OCI-LY7 (cell line): ENCODE measurements at regions not wholly inside any gene's neighbourhood (a gene's known extent, or its start where the extent isn't known, plus 50 kb on each side); places are given as distances from the start of the nearest gene placed in this dataset.

ENCODE experiments used
- BruUV-seq: library from RNA; stranded (reverse); fragments of 400-500 nt; replicated peaks from 2 replicates; lab custom pipeline; 2021; lab: Mats Ljungman, UMichigan
- CTCF ChIA-PET: fragments of 300-600 bp; sonication (Branson Sonifier 250); formaldehyde crosslinking; loops from one replicate; lab custom pipeline; 2022; ENCODE audit warnings: antibody characterized with exemption; ENCODE audit not compliant: unreplicated experiment; lab: Charles Lee
- POLR2A ChIA-PET: fragments of 300-600 bp; sonication (Branson Sonifier 250); formaldehyde crosslinking; loops from one replicate; lab custom pipeline; 2022; ENCODE audit warnings: antibody characterized with exemption; lab: Charles Lee
- DNase-seq: peaks from one replicate; pipeline ENCODE4 v3.0.0-alpha.2; 2015; ENCODE audit warnings: low spot score
- H2AFZ ChIP-seq: fragments of 200-600 bp; sonication (generic), shearing (Covaris generic); 2 replicates; pipeline ENCODE4 v1.6.1; 2014; ENCODE audit warnings: mild to moderate bottlenecking, antibody characterized with exemption, low read length, moderate library complexity
- H3K27ac ChIP-seq: fragments of 200-600 bp; sonication (generic); 2 replicates; pipeline ENCODE4 v1.5.1; 2014; ENCODE audit warnings: mixed run types, low read depth, mild to moderate bottlenecking, moderate library complexity, low read length, inconsistent platforms; ENCODE audit not compliant: poor library complexity, severe bottlenecking
- H3K36me3 ChIP-seq: fragments of 200-600 bp; sonication (generic); 2 replicates; pipeline ENCODE4 v1.6.1; 2014; ENCODE audit warnings: mild to moderate bottlenecking, antibody characterized with exemption, low read length, moderate library complexity, mixed read lengths; ENCODE audit not compliant: insufficient read depth
- H3K4me1 ChIP-seq: fragments of 200-600 bp; sonication (generic); 2 replicates; pipeline ENCODE4 v1.5.1; 2014; ENCODE audit warnings: mild to moderate bottlenecking, low read length; ENCODE audit not compliant: insufficient read depth, poor library complexity, severe bottlenecking
- H3K4me2 ChIP-seq: fragments of 200-600 bp; sonication (generic); 2 replicates; pipeline ENCODE4 v1.6.1; 2014; ENCODE audit warnings: mild to moderate bottlenecking, low read length
- H3K4me3 ChIP-seq: fragments of 200-600 bp; sonication (generic); 2 replicates; pipeline ENCODE4 v1.5.1; 2014; ENCODE audit warnings: mild to moderate bottlenecking, low read depth, low read length; ENCODE audit not compliant: poor library complexity, severe bottlenecking
- H3K79me2 ChIP-seq: fragments of 200-600 bp; sonication (generic); 2 replicates; pipeline ENCODE4 v1.6.1; 2016; ENCODE audit warnings: low read depth, mild to moderate bottlenecking, low read length, moderate library complexity, mixed read lengths; ENCODE audit not compliant: insufficient read depth
- H3K9me2 ChIP-seq: fragments of 200-600 bp; sonication (generic); 2 replicates; pipeline ENCODE4 v1.6.1; 2016; ENCODE audit warnings: mild to moderate bottlenecking, low read length, mixed read lengths; ENCODE audit not compliant: insufficient read depth
- H3K9me3 ChIP-seq: fragments of 200-600 bp; sonication (generic); 2 replicates; pipeline ENCODE4 v1.6.1; 2014; ENCODE audit warnings: mild to moderate bottlenecking, mixed run types, low read length, mixed read lengths
- H4K20me1 ChIP-seq: fragments of 200-600 bp; sonication (generic); 2 replicates; pipeline ENCODE4 v1.6.1; 2014; ENCODE audit warnings: mild to moderate bottlenecking, antibody characterized with exemption, low read length, moderate library complexity, mixed read lengths; ENCODE audit not compliant: insufficient read depth
- EZH2phosphoT487 ChIP-seq: fragments of 200-600 bp; sonication (generic); IDR thresholded peaks from 2 replicates; pipeline ENCODE4 v1.6.1; 2018; ENCODE audit warnings: low read depth, borderline replicate concordance, mild to moderate bottlenecking, mixed run types, antibody characterized with exemption, low read length, moderate library complexity, mixed read lengths
- intact Hi-C: fragments of 100-400 bp; cut with micrococcal nuclease; formaldehyde crosslinking; loops from one replicate; pipeline ENCODE4 v1.10.0; 2022; ENCODE audit not compliant: unreplicated experiment
- TF ChIP-seq, protein P1 (sequence below): fragments of 200-600 bp; sonication (generic); conservative IDR thresholded peaks from 2 replicates; pipeline ENCODE4 v1.5.1; 2014; ENCODE audit warnings: mild to moderate bottlenecking, antibody characterized with exemption, low read length, moderate library complexity, mixed read lengths

DNA sequence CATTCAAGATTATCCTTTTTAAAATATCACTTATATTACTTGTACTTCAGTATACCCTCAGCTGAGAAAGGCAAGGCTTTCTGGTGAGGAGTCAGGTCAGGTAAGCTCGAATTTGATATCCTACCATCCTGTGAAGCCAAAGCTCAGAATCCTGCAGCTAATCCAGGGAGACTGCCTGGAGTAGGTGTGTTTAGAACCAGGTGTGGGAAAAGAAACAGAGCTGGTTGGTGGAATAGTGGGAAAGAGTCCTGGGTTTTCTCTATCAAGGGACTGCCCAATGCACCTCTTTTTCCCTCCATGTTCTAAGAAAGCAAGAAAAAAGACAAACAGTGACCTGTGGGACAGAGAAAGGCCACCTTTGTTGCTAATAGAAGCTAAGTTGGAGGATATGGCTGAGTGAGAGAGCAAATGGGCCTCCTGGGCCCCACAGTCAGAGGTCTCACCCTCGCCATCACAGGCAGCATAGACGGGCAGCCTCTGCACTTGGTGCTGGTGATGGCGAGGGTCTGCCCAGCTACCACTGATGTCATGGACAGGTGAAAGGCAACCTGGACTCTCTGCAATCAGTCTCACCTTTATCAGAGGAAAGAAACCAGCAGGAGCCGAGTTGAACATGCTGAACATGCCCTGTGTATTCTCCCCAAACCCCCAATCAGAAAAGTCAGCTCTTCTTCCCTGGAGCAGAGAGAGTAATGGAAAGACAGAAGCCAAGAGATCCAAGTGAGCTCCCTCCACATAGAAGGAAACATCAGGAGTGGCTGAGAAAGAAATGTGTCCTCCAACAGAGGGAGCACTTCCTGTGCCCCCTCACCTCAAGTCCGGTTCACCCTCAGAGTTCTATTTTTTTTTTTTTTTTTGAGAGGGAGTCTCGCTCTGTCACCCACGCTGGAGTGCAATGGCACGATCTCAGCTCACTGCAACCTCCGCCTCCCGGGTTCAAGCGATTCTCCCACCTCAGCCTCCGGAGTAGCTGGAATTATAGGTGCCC lies 491.3 kb downstream of the BUD13 start:
- no peak overlapping the region for H2AFZ ChIP-seq
- no peaks in the 10 kb centered on the region for H3K79me2 ChIP-seq
- POLR2A ChIA-PET, result interaction anchor here (0.6 kb wide), 1 partner anchor 688 kb away, joined by 6 read pairs; no protein-coding TSS in a partner anchor
- H3K9me3 ChIP-seq, result no peaks in the 10 kb centered on the region
- H3K4me2 ChIP-seq, result no peak overlapping the region
- CTCF ChIA-PET, result no interaction called here
- no peak for DNase-seq
- no peak overlapping the region for H3K27ac ChIP-seq
- intact Hi-C loops, result no loop called here
- no TSS peak for BruUV-seq
- TF ChIP-seq, protein P1, sequence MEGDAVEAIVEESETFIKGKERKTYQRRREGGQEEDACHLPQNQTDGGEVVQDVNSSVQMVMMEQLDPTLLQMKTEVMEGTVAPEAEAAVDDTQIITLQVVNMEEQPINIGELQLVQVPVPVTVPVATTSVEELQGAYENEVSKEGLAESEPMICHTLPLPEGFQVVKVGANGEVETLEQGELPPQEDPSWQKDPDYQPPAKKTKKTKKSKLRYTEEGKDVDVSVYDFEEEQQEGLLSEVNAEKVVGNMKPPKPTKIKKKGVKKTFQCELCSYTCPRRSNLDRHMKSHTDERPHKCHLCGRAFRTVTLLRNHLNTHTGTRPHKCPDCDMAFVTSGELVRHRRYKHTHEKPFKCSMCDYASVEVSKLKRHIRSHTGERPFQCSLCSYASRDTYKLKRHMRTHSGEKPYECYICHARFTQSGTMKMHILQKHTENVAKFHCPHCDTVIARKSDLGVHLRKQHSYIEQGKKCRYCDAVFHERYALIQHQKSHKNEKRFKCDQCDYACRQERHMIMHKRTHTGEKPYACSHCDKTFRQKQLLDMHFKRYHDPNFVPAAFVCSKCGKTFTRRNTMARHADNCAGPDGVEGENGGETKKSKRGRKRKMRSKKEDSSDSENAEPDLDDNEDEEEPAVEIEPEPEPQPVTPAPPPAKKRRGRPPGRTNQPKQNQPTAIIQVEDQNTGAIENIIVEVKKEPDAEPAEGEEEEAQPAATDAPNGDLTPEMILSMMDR, result 0 out of 2 replicates have a peak, but pooled peaks have one; percentile 25
- no peak for TF ChIP-seq EZH2phosphoT487
- no peaks in the 10 kb centered on the region for H3K36me3 ChIP-seq
- H4K20me1 ChIP-seq, result no peaks in the 10 kb centered on the region
- no peaks in the 10 kb centered on the region for H3K4me1 ChIP-seq
- H3K4me3 ChIP-seq, result no peak overlapping the region
- H3K9me2 ChIP-seq, result no peaks in the 10 kb centered on the region

DNA sequence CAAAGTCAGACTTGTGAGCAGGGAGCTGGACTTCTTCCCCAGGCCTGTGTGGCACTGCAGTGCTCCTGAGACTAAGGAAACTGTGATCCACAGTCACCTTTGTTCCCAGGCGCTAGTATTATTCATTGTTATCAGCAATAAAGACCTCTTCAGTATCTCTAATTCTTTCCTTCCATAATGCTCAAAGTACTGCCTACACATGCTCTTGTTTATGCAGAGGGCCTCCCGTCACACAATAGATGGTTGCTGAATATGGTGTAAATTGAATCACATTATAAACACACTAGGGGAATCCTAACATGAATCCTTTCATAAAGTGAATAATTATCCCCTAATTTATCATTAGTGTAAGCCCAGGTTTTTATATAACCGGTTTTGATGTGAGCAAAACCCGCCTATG lies 493.3 kb downstream of the BUD13 start:
- intact Hi-C loops, result loop anchor here (5.0 kb wide), 2 partner anchors 942 to 1542 kb away; no protein-coding TSS in a partner anchor
- H4K20me1 ChIP-seq, result no peaks in the 10 kb centered on the region
- H3K36me3 ChIP-seq, result no peaks in the 10 kb centered on the region
- no peak for DNase-seq
- no TSS peak for BruUV-seq
- H3K79me2 ChIP-seq, result no peaks in the 10 kb centered on the region
- CTCF ChIA-PET, result no interaction called here
- POLR2A ChIA-PET, result no interaction called here
- H3K9me3 ChIP-seq, result no peaks in the 10 kb centered on the region
- H2AFZ ChIP-seq, result no peak overlapping the region
- no peak overlapping the region for H3K4me2 ChIP-seq
- H3K4me3 ChIP-seq, result no peak overlapping the region
- H3K9me2 ChIP-seq, result no peaks in the 10 kb centered on the region
- H3K27ac ChIP-seq, result no peak overlapping the region
- TF ChIP-seq EZH2phosphoT487, result no peak
- TF ChIP-seq, protein P1, result no peak
- no peaks in the 10 kb centered on the region for H3K4me1 ChIP-seq

DNA sequence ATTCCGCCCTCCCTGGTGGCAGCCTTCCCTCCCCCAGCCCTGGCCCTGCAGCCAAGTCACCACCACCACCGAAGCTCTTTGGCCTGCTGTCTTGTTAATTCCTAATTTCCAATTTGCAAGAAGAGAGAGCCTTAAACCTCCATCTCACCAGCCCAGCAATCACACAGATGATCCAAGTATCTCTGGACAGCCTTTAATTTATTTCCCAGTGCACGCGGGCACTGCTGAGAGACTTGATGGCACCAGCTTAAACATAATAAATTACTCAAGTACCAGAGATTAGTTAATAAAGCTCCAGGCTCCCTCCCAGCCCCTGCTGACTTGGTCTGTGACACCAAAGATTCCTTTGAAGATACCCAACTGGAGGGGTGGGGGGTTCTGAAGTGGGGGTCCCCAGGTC lies 494.7 kb downstream of the BUD13 start:
- H3K79me2 ChIP-seq, result no peaks in the 10 kb centered on the region
- BruUV-seq, result no TSS peak
- H4K20me1 ChIP-seq, result no peaks in the 10 kb centered on the region
- POLR2A ChIA-PET, result no interaction called here
- no peak overlapping the region for H3K4me3 ChIP-seq
- no peaks in the 10 kb centered on the region for H3K4me1 ChIP-seq
- H2AFZ ChIP-seq, result no peak overlapping the region
- CTCF ChIA-PET, result interaction anchor here (0.6 kb wide), 1 partner anchor 20 kb away, joined by 4 read pairs; no protein-coding TSS in a partner anchor
- no peaks in the 10 kb centered on the region for H3K9me2 ChIP-seq
- no peak for DNase-seq
- no peaks in the 10 kb centered on the region for H3K9me3 ChIP-seq
- H3K27ac ChIP-seq, result no peak overlapping the region
- intact Hi-C loops, result loop anchor here (5.0 kb wide), 2 partner anchors 941 to 1541 kb away; no protein-coding TSS in a partner anchor
- TF ChIP-seq, protein P1, result no peak
- TF ChIP-seq EZH2phosphoT487, result no peak
- H3K4me2 ChIP-seq, result no peak overlapping the region
- H3K36me3 ChIP-seq, result no peaks in the 10 kb centered on the region
